ENCODE measurements at regions not wholly inside any gene's neighbourhood (a gene's known extent, or its start where the extent isn't known, plus 50 kb on each side); places are given as distances from the start of the nearest gene placed in this dataset.

DNA sequence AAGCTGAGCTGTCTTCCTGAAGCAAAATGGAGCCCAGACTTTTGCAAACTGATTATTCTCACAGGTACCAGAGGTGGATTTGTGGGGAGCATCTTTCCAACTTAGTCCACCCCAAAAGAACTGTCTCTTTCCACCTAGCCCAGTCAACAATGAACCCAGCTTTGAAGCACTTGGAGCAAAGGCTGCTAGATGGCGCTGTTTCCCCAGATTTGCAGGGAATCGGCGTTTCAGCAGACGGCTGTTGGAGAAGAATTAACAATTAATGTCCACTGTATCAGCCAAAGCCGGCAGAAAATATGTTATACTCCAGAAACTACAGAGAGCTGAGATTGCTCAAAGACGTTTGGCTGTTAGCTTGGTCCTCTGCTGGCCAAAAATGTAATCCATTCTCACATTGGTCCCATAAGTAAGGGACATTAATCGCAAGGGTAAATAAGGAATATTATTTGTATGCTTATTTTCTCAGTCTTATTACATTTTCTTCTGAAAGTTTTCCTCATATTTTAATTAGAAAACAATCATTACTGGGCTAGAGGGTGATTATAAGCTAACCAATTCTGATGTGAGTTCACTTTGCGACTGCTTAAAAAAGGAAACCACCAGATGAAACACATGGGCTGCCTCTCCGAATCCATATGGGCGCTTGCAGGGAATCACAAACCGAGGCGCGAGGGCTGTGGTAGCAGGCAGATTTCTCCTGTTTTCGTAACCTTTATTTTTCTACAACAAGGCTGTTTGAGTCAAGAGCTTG lies 423.8 kb upstream of the MEX3C start:
- Histone ChIP-seq H3K27me3 (ENCODE audit: insufficient read depth, poor library complexity, severe bottlenecking) (peaks cover 4% of the 10 kb centered on the region), H3K27ac (replicated peaks) (no peak overlapping the region), H3K4me3 (replicated peaks; ENCODE audit: insufficient read depth, low read length) (no peak overlapping the region)
- peak; percentile 13 to 60 for DNase-seq (ENCODE audit: low read depth in 1 of 2, low spot score in 1 of 2)
- no peak for TF ChIP-seq GABPA (IDR thresholded peaks at IDR 0.05; ENCODE audit: low read depth)
- no peak for TF ChIP-seq POLR2AphosphoS5 (IDR thresholded peaks at IDR 0.05; ENCODE audit: low read depth)
- TF ChIP-seq, protein P1, sequence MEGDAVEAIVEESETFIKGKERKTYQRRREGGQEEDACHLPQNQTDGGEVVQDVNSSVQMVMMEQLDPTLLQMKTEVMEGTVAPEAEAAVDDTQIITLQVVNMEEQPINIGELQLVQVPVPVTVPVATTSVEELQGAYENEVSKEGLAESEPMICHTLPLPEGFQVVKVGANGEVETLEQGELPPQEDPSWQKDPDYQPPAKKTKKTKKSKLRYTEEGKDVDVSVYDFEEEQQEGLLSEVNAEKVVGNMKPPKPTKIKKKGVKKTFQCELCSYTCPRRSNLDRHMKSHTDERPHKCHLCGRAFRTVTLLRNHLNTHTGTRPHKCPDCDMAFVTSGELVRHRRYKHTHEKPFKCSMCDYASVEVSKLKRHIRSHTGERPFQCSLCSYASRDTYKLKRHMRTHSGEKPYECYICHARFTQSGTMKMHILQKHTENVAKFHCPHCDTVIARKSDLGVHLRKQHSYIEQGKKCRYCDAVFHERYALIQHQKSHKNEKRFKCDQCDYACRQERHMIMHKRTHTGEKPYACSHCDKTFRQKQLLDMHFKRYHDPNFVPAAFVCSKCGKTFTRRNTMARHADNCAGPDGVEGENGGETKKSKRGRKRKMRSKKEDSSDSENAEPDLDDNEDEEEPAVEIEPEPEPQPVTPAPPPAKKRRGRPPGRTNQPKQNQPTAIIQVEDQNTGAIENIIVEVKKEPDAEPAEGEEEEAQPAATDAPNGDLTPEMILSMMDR (IDR thresholded peaks at IDR 0.05; ENCODE audit: insufficient read depth, low read length): peak; percentile 93
- no peak for TF ChIP-seq SPI1 (IDR thresholded peaks at IDR 0.05; ENCODE audit: borderline replicate concordance, low read depth)
- TF ChIP-seq, protein P2, sequence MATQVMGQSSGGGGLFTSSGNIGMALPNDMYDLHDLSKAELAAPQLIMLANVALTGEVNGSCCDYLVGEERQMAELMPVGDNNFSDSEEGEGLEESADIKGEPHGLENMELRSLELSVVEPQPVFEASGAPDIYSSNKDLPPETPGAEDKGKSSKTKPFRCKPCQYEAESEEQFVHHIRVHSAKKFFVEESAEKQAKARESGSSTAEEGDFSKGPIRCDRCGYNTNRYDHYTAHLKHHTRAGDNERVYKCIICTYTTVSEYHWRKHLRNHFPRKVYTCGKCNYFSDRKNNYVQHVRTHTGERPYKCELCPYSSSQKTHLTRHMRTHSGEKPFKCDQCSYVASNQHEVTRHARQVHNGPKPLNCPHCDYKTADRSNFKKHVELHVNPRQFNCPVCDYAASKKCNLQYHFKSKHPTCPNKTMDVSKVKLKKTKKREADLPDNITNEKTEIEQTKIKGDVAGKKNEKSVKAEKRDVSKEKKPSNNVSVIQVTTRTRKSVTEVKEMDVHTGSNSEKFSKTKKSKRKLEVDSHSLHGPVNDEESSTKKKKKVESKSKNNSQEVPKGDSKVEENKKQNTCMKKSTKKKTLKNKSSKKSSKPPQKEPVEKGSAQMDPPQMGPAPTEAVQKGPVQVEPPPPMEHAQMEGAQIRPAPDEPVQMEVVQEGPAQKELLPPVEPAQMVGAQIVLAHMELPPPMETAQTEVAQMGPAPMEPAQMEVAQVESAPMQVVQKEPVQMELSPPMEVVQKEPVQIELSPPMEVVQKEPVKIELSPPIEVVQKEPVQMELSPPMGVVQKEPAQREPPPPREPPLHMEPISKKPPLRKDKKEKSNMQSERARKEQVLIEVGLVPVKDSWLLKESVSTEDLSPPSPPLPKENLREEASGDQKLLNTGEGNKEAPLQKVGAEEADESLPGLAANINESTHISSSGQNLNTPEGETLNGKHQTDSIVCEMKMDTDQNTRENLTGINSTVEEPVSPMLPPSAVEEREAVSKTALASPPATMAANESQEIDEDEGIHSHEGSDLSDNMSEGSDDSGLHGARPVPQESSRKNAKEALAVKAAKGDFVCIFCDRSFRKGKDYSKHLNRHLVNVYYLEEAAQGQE (IDR thresholded peaks at IDR 0.05; ENCODE audit: insufficient replicate concordance, low read depth): no peak

DNA sequence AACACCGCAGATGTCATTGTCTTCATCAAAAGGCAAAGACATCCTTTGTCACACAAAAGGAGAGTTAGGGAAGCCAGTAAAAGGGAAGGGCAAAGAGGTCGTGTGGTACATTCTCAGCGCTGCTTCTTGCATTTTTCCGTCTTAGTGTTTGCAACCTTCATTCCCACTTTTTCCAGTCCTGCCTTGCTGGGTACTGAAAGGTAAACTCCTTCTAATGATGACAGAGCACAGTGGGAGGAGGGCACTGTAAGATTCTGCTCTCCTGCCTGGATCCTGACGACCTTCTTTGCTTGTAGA lies 424.3 kb upstream of the MEX3C start:
- H3K4me3 ChIP-seq (replicated peaks; ENCODE audit: insufficient read depth, low read length): no peak overlapping the region
- peaks cover 4% of the 10 kb centered on the region for H3K27me3 ChIP-seq (ENCODE audit: insufficient read depth, poor library complexity, severe bottlenecking)
- no peak overlapping the region for H3K27ac ChIP-seq (replicated peaks)
- no peak for DNase-seq (ENCODE audit: low read depth in 1 of 2, low spot score in 1 of 2)
- TF ChIP-seq, protein P1 (IDR thresholded peaks at IDR 0.05; ENCODE audit: insufficient read depth, low read length): no peak
- TF ChIP-seq, protein P2 (IDR thresholded peaks at IDR 0.05; ENCODE audit: insufficient replicate concordance, low read depth): no peak

DNA sequence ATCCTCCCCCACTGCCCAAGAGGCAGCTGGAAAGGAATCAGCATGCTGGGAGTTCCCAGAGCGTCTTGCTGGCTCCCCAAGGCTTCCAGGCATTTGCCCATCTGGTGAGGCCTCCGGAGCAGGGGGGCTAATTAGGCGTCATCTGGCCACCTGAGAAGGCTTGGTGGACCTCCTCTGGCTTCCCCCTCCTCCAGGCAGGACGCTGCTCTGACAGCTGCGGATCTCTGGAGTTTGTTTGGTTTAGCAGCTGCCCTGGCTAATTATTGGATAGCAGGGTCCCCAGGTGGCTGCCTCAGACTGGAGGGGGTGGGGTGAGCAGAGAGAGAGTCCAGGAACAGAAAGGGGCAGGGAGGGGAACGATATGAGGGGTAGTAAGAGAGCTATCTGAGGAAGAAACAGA lies 425.2 kb upstream of the MEX3C start:
- no peak for DNase-seq (ENCODE audit: low read depth in 1 of 2, low spot score in 1 of 2)
- H3K27me3 ChIP-seq (ENCODE audit: insufficient read depth, poor library complexity, severe bottlenecking): peaks cover 11% of the 10 kb centered on the region
- H3K4me3 ChIP-seq (replicated peaks; ENCODE audit: insufficient read depth, low read length): no peak overlapping the region
- no peak overlapping the region for H3K27ac ChIP-seq (replicated peaks)
- TF ChIP-seq GABPA (IDR thresholded peaks at IDR 0.05; ENCODE audit: low read depth) (no peak), SPI1 (IDR thresholded peaks at IDR 0.05; ENCODE audit: borderline replicate concordance, low read depth) (no peak), POLR2AphosphoS5 (IDR thresholded peaks at IDR 0.05; ENCODE audit: low read depth) (no peak)
- TF ChIP-seq, protein P2 (IDR thresholded peaks at IDR 0.05; ENCODE audit: insufficient replicate concordance, low read depth): no peak
- TF ChIP-seq, protein P1 (IDR thresholded peaks at IDR 0.05; ENCODE audit: insufficient read depth, low read length): no peak

All from HL-60 (cell line).